Osteoblast (primary cell): ENCODE measurements at regions not wholly inside any gene's neighbourhood (a gene's known extent, or its start where the extent isn't known, plus 50 kb on each side); places are given as distances from the start of the nearest gene placed in this dataset.
"Not testable (repeated sequence)": the region's sequence is repeated elsewhere in the genome, so short reads cannot be mapped to it uniquely, and the experiment has no call there.

ENCODE experiments used
- DNase-seq: peaks from one replicate; pipeline ENCODE4 v3.0.0; 2011; ENCODE audit warnings: low spot score, mixed read lengths; ENCODE audit not compliant: insufficient read length; ENCODE audit errors: missing footprints
- H2AFZ ChIP-seq: 2 replicates; pipeline ENCODE4 v1.6.0; 2011; ENCODE audit warnings: mild to moderate bottlenecking, low read length
- H3K27ac ChIP-seq: 2 replicates; pipeline ENCODE4 v1.5.1; 2011; ENCODE audit warnings: mild to moderate bottlenecking, low read depth, low read length, moderate library complexity
- H3K27me3 ChIP-seq: 2 replicates; pipeline ENCODE4 v1.6.0; 2012; ENCODE audit warnings: mild to moderate bottlenecking, control low read depth, inconsistent platforms, low read length, moderate library complexity; ENCODE audit not compliant: insufficient read depth
- H3K36me3 ChIP-seq: 2 replicates; pipeline ENCODE4 v1.5.1; 2011; ENCODE audit warnings: mild to moderate bottlenecking, low read length, control low read depth, moderate library complexity; ENCODE audit not compliant: insufficient read depth
- H3K4me1 ChIP-seq: 2 replicates; pipeline ENCODE4 v1.5.1; 2011; ENCODE audit warnings: mild to moderate bottlenecking, low read length, control low read depth, moderate library complexity; ENCODE audit not compliant: insufficient read depth
- H3K4me2 ChIP-seq: 2 replicates; pipeline ENCODE4 v1.6.0; 2011; ENCODE audit warnings: mild to moderate bottlenecking, low read length; ENCODE audit not compliant: insufficient read depth
- H3K4me3 ChIP-seq: fragments of 200-600 bp; sonication (generic); 3 replicates; pipeline ENCODE4 v1.5.1; 2012; ENCODE audit warnings: mild to moderate bottlenecking, low read length, inconsistent platforms; ENCODE audit not compliant: insufficient read depth
- H3K79me2 ChIP-seq: 2 replicates; pipeline ENCODE4 v1.6.0; 2012; ENCODE audit warnings: mild to moderate bottlenecking, low read length, control low read depth, inconsistent platforms; ENCODE audit not compliant: insufficient read depth
- H3K9me3 ChIP-seq: 2 replicates; pipeline ENCODE4 v1.5.1; 2011; ENCODE audit warnings: low read depth, low read length, control low read depth
- H4K20me1 ChIP-seq: 2 replicates; pipeline ENCODE4 v1.6.0; 2012; ENCODE audit warnings: mild to moderate bottlenecking, low read length, control low read depth; ENCODE audit not compliant: insufficient read depth
- TF ChIP-seq, protein P1 (sequence below): IDR thresholded peaks from 2 replicates; pipeline ENCODE4 v1.5.1; 2011; ENCODE audit warnings: mild to moderate bottlenecking, low read depth, low read length, moderate library complexity; ENCODE audit errors: extremely low read depth

GRCh38 chr3:8166014-8166413 lies 335.6 kb upstream of the LMCD1 start:
- H2AFZ ChIP-seq, result no peak overlapping the region
- H3K27ac ChIP-seq, result no peak overlapping the region
- no peak for DNase-seq
- no peaks in the 10 kb centered on the region for H4K20me1 ChIP-seq
- H3K4me1 ChIP-seq, result no peaks in the 10 kb centered on the region
- TF ChIP-seq, protein P1, sequence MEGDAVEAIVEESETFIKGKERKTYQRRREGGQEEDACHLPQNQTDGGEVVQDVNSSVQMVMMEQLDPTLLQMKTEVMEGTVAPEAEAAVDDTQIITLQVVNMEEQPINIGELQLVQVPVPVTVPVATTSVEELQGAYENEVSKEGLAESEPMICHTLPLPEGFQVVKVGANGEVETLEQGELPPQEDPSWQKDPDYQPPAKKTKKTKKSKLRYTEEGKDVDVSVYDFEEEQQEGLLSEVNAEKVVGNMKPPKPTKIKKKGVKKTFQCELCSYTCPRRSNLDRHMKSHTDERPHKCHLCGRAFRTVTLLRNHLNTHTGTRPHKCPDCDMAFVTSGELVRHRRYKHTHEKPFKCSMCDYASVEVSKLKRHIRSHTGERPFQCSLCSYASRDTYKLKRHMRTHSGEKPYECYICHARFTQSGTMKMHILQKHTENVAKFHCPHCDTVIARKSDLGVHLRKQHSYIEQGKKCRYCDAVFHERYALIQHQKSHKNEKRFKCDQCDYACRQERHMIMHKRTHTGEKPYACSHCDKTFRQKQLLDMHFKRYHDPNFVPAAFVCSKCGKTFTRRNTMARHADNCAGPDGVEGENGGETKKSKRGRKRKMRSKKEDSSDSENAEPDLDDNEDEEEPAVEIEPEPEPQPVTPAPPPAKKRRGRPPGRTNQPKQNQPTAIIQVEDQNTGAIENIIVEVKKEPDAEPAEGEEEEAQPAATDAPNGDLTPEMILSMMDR, result no peak
- no peaks in the 10 kb centered on the region for H3K79me2 ChIP-seq
- no peaks in the 10 kb centered on the region for H3K36me3 ChIP-seq
- no peak overlapping the region for H3K4me3 ChIP-seq
- no peak overlapping the region for H3K4me2 ChIP-seq
- H3K9me3 ChIP-seq, result no peaks in the 10 kb centered on the region
- H3K27me3 ChIP-seq, result no peaks in the 10 kb centered on the region

GRCh38 chr3:8170971-8171508 lies 330.6 kb upstream of the LMCD1 start:
- no peaks in the 10 kb centered on the region for H3K36me3 ChIP-seq
- DNase-seq, result no peak
- no peak overlapping the region for H2AFZ ChIP-seq
- no peaks in the 10 kb centered on the region for H4K20me1 ChIP-seq
- H3K79me2 ChIP-seq, result no peaks in the 10 kb centered on the region
- H3K9me3 ChIP-seq, result no peaks in the 10 kb centered on the region
- H3K27me3 ChIP-seq, result no peaks in the 10 kb centered on the region
- no peaks in the 10 kb centered on the region for H3K4me1 ChIP-seq
- no peak overlapping the region for H3K27ac ChIP-seq
- H3K4me3 ChIP-seq, result no peak overlapping the region
- TF ChIP-seq, protein P1, result no peak
- no peak overlapping the region for H3K4me2 ChIP-seq

DNA sequence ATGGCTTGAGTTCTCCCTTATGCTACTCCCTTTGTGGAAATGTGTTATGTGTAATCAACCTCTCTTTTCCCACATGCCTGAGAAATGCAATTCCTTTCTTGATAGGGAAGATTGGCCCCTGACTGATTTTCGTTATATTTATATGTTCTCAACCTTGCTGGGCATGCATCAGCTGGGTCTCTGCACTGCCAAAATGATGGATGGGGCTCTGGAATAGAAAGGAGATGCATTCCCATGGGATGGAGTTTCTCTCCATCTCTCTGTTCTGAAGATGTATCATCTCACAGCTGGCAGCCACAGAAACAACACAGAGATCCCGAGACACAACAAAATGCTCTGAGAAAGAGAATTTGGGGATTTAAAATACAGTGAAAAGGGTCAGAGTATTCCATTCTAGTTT lies 327.7 kb upstream of the LMCD1 start:
- no peaks in the 10 kb centered on the region for H4K20me1 ChIP-seq
- DNase-seq, result no peak
- no peaks in the 10 kb centered on the region for H3K4me1 ChIP-seq
- no peak overlapping the region for H3K27ac ChIP-seq
- H3K79me2 ChIP-seq, result no peaks in the 10 kb centered on the region
- H3K9me3 ChIP-seq, result no peaks in the 10 kb centered on the region
- TF ChIP-seq, protein P1, result no peak
- no peak overlapping the region for H3K4me3 ChIP-seq
- H2AFZ ChIP-seq, result no peak overlapping the region
- H3K4me2 ChIP-seq, result no peak overlapping the region
- H3K36me3 ChIP-seq, result no peaks in the 10 kb centered on the region
- no peaks in the 10 kb centered on the region for H3K27me3 ChIP-seq

- H3K36me3 ChIP-seq, H3K27ac ChIP-seq, H3K79me2 ChIP-seq, H3K27me3 ChIP-seq, H3K4me2 ChIP-seq, H4K20me1 ChIP-seq, DNase-seq, H3K4me3 ChIP-seq, H2AFZ ChIP-seq, H3K9me3 ChIP-seq, H3K4me1 ChIP-seq: not testable (repeated sequence)
Measured at GRCh38 chr3:8176759-8177483, 324.7 kb upstream of the LMCD1 start.

DNA sequence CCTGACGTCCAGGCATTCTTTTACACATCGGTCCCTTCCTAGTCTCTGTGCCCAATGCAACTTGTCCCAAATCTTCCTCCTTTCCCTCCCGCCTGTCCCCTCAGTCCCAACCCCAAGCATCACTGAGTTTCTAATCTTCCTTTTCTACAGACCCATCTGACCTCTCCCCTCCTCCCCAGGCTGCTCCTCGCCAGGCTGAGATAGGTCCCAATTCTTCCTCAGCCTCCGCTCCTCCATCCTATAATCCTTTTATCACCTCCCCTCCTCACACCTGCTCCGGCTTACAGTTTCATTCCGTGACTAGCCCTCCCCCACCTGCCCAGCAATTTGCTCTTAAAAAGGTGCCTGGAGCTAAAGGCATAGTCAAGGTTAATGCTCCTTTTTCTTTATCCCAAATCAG lies 323.1 kb upstream of the LMCD1 start:
- not testable (repeated sequence) for H3K27ac ChIP-seq, H2AFZ ChIP-seq, H3K4me3 ChIP-seq, H4K20me1 ChIP-seq, H3K4me1 ChIP-seq, H3K36me3 ChIP-seq, DNase-seq, H3K9me3 ChIP-seq, H3K79me2 ChIP-seq, H3K27me3 ChIP-seq, H3K4me2 ChIP-seq
